GM06990 (cell line): ENCODE measurements at regions not wholly inside any gene's neighbourhood (a gene's known extent, or its start where the extent isn't known, plus 50 kb on each side); places are given as distances from the start of the nearest gene placed in this dataset.

Experiments used
- DNase-seq: peaks from one replicate; pipeline ENCODE4 v3.0.0-alpha.2; 2011; ENCODE audit not compliant: insufficient read length; ENCODE audit errors: extremely low read depth
- H3K27me3 ChIP-seq: replicated peaks from 2 replicates; pipeline ENCODE4 v1.6.0; 2011; ENCODE audit warnings: low read length; ENCODE audit not compliant: control insufficient read depth, insufficient read depth
- H3K36me3 ChIP-seq: 2 replicates; pipeline ENCODE4 v1.5.1; 2011; ENCODE audit warnings: low read length; ENCODE audit not compliant: control insufficient read depth, insufficient read depth
- H3K4me3 ChIP-seq: replicated peaks from 2 replicates; pipeline ENCODE4 v1.5.1; 2011; ENCODE audit warnings: low read depth, mild to moderate bottlenecking, control low read depth, low read length
- CTCF ChIP-seq: IDR thresholded peaks from 2 replicates; pipeline ENCODE4 v1.5.1; 2011; ENCODE audit warnings: low read length, control low read depth, mild to moderate bottlenecking, inconsistent platforms; ENCODE audit not compliant: insufficient read depth, poor library complexity, severe bottlenecking

GRCh38 chr3:165716592-165716991 is 120.6 kb downstream of the BCHE start:
- no peaks in the 10 kb centered on the region for H3K27me3 ChIP-seq
- TF ChIP-seq CTCF, result no peak

GRCh38 chr3:165713479-165713878 is 123.7 kb downstream of the BCHE start:
- no peak for DNase-seq
- no peak for TF ChIP-seq CTCF
- Histone ChIP-seq H3K4me3 (no peak overlapping the region), H3K27me3 (no peaks in the 10 kb centered on the region), H3K36me3 (no peaks in the 10 kb centered on the region)

More at GRCh38 chr3:165716592-165716991, 120.6 kb downstream of the BCHE start:
- Histone ChIP-seq H3K36me3 (no peaks in the 10 kb centered on the region), H3K4me3 (no peak overlapping the region)
- DNase-seq, result no peak

GRCh38 chr3:165712382-165712781 is 124.8 kb downstream of the BCHE start:
- H3K4me3 ChIP-seq, result no peak overlapping the region
- TF ChIP-seq CTCF, result no peak
- H3K27me3 ChIP-seq, result no peaks in the 10 kb centered on the region
- no peaks in the 10 kb centered on the region for H3K36me3 ChIP-seq
- DNase-seq, result no peak

GRCh38 chr3:165697910-165698309 is 139.3 kb downstream of the BCHE start:
- no peak for TF ChIP-seq CTCF
- DNase-seq, result no peak
- Histone ChIP-seq H3K27me3 (no peaks in the 10 kb centered on the region), H3K4me3 (no peak overlapping the region), H3K36me3 (no peaks in the 10 kb centered on the region)

- Histone ChIP-seq H3K27me3 (no peaks in the 10 kb centered on the region), H3K4me3 (no peak overlapping the region), H3K36me3 (no peaks in the 10 kb centered on the region)
- DNase-seq, result peak; percentile 35
- TF ChIP-seq CTCF, result no peak
Observed at GRCh38 chr3:165696496-165696895, 140.7 kb downstream of the BCHE start.

GRCh38 chr3:165683947-165684346 is 153.3 kb downstream of the BCHE start:
- no peak for TF ChIP-seq CTCF
- Histone ChIP-seq H3K4me3 (no peak overlapping the region), H3K36me3 (no peaks in the 10 kb centered on the region), H3K27me3 (no peaks in the 10 kb centered on the region)
- DNase-seq, result no peak
